ENCODE measurements at regions not wholly inside any gene's neighbourhood (a gene's known extent, or its start where the extent isn't known, plus 50 kb on each side); places are given as distances from the start of the nearest gene placed in this dataset.

GRCh38 chr5:117186751-117187150, 612.1 kb upstream of the SEMA6A start:
- no peaks in the 10 kb centered on the region for H3K4me1 ChIP-seq (ENCODE audit: control insufficient read depth, low read depth, low read length)
- no peak overlapping the region for H3K27ac ChIP-seq (ENCODE audit: low read length)
- no peaks in the 10 kb centered on the region for H3K27me3 ChIP-seq (ENCODE audit: control insufficient read depth, insufficient read depth, low read length)
- H3K36me3 ChIP-seq (ENCODE audit: control insufficient read depth, low read depth, low read length), result no peaks in the 10 kb centered on the region
- no peak overlapping the region for H3K4me3 ChIP-seq (ENCODE audit: low read length)
- H3K9ac ChIP-seq (ENCODE audit: low read length), result no peak overlapping the region
- H3K9me3 ChIP-seq (ENCODE audit: control insufficient read depth, low read depth, low read length), result no peaks in the 10 kb centered on the region

- Histone ChIP-seq H3K4me3 (ENCODE audit: low read length) (no peak overlapping the region), H3K9ac (ENCODE audit: low read length) (no peak overlapping the region), H3K4me1 (ENCODE audit: control insufficient read depth, low read depth, low read length) (no peaks in the 10 kb centered on the region), H3K27ac (ENCODE audit: low read length) (no peak overlapping the region), H3K36me3 (ENCODE audit: control insufficient read depth, low read depth, low read length) (no peaks in the 10 kb centered on the region), H3K9me3 (ENCODE audit: control insufficient read depth, low read depth, low read length) (no peaks in the 10 kb centered on the region), H3K27me3 (ENCODE audit: control insufficient read depth, insufficient read depth, low read length) (no peaks in the 10 kb centered on the region)
Observed at GRCh38 chr5:117183326-117183725, 608.7 kb upstream of the SEMA6A start.

- no peaks in the 10 kb centered on the region for H3K9me3 ChIP-seq (ENCODE audit: control insufficient read depth, low read depth, low read length)
- no peak overlapping the region for H3K27ac ChIP-seq (ENCODE audit: low read length)
- H3K36me3 ChIP-seq (ENCODE audit: control insufficient read depth, low read depth, low read length), result no peaks in the 10 kb centered on the region
- H3K4me3 ChIP-seq (ENCODE audit: low read length), result no peak overlapping the region
- no peaks in the 10 kb centered on the region for H3K4me1 ChIP-seq (ENCODE audit: control insufficient read depth, low read depth, low read length)
- no peak overlapping the region for H3K9ac ChIP-seq (ENCODE audit: low read length)
- no peaks in the 10 kb centered on the region for H3K27me3 ChIP-seq (ENCODE audit: control insufficient read depth, insufficient read depth, low read length)
Observed at GRCh38 chr5:117182104-117182503, 607.5 kb upstream of the SEMA6A start.

GRCh38 chr5:117177302-117177701, 602.7 kb upstream of the SEMA6A start:
- H3K27me3 ChIP-seq (ENCODE audit: control insufficient read depth, insufficient read depth, low read length), result no peaks in the 10 kb centered on the region
- no peak overlapping the region for H3K27ac ChIP-seq (ENCODE audit: low read length)
- no peak overlapping the region for H3K9ac ChIP-seq (ENCODE audit: low read length)
- no peak overlapping the region for H3K4me3 ChIP-seq (ENCODE audit: low read length)
- H3K9me3 ChIP-seq (ENCODE audit: control insufficient read depth, low read depth, low read length), result no peaks in the 10 kb centered on the region
- H3K4me1 ChIP-seq (ENCODE audit: control insufficient read depth, low read depth, low read length), result no peaks in the 10 kb centered on the region
- no peaks in the 10 kb centered on the region for H3K36me3 ChIP-seq (ENCODE audit: control insufficient read depth, low read depth, low read length)

GRCh38 chr5:117165068-117165467, 590.4 kb upstream of the SEMA6A start:
- Histone ChIP-seq H3K9me3 (ENCODE audit: control insufficient read depth, low read depth, low read length) (no peaks in the 10 kb centered on the region), H3K36me3 (ENCODE audit: control insufficient read depth, low read depth, low read length) (no peaks in the 10 kb centered on the region), H3K27me3 (ENCODE audit: control insufficient read depth, insufficient read depth, low read length) (no peaks in the 10 kb centered on the region), H3K4me1 (ENCODE audit: control insufficient read depth, low read depth, low read length) (peaks cover 10% of the 10 kb centered on the region), H3K4me3 (ENCODE audit: low read length) (no peak overlapping the region), H3K27ac (ENCODE audit: low read length) (no peak overlapping the region), H3K9ac (ENCODE audit: low read length) (no peak overlapping the region)

- peaks cover 19% of the 10 kb centered on the region for H3K4me1 ChIP-seq (ENCODE audit: control insufficient read depth, low read depth, low read length)
Observed at GRCh38 chr5:117161718-117162335, 587.2 kb upstream of the SEMA6A start.

GRCh38 chr5:117160391-117160790, 585.8 kb upstream of the SEMA6A start:
- Histone ChIP-seq H3K9me3 (ENCODE audit: control insufficient read depth, low read depth, low read length) (no peaks in the 10 kb centered on the region), H3K4me3 (ENCODE audit: low read length) (no peak overlapping the region), H3K9ac (ENCODE audit: low read length) (no peak overlapping the region), H3K27ac (ENCODE audit: low read length) (no peak overlapping the region), H3K36me3 (ENCODE audit: control insufficient read depth, low read depth, low read length) (no peaks in the 10 kb centered on the region), H3K4me1 (ENCODE audit: control insufficient read depth, low read depth, low read length) (peaks cover 14% of the 10 kb centered on the region), H3K27me3 (ENCODE audit: control insufficient read depth, insufficient read depth, low read length) (no peaks in the 10 kb centered on the region)

More at GRCh38 chr5:117161718-117162335, 587.2 kb upstream of the SEMA6A start:
- Histone ChIP-seq H3K4me3 (ENCODE audit: low read length) (no peak overlapping the region), H3K9ac (ENCODE audit: low read length) (no peak overlapping the region), H3K27ac (ENCODE audit: low read length) (no peak overlapping the region), H3K36me3 (ENCODE audit: control insufficient read depth, low read depth, low read length) (no peaks in the 10 kb centered on the region), H3K27me3 (ENCODE audit: control insufficient read depth, insufficient read depth, low read length) (no peaks in the 10 kb centered on the region), H3K9me3 (ENCODE audit: control insufficient read depth, low read depth, low read length) (no peaks in the 10 kb centered on the region)

GRCh38 chr5:117149312-117149711, 574.7 kb upstream of the SEMA6A start:
- no peaks in the 10 kb centered on the region for H3K36me3 ChIP-seq (ENCODE audit: control insufficient read depth, low read depth, low read length)
- H3K27me3 ChIP-seq (ENCODE audit: control insufficient read depth, insufficient read depth, low read length), result no peaks in the 10 kb centered on the region
- no peak overlapping the region for H3K27ac ChIP-seq (ENCODE audit: low read length)
- H3K4me3 ChIP-seq (ENCODE audit: low read length), result no peak overlapping the region
- no peaks in the 10 kb centered on the region for H3K9me3 ChIP-seq (ENCODE audit: control insufficient read depth, low read depth, low read length)
- H3K9ac ChIP-seq (ENCODE audit: low read length), result no peak overlapping the region
- H3K4me1 ChIP-seq (ENCODE audit: control insufficient read depth, low read depth, low read length), result no peaks in the 10 kb centered on the region

GRCh38 chr5:117144086-117144485, 569.5 kb upstream of the SEMA6A start:
- no peak overlapping the region for H3K4me3 ChIP-seq (ENCODE audit: low read length)
- no peaks in the 10 kb centered on the region for H3K36me3 ChIP-seq (ENCODE audit: control insufficient read depth, low read depth, low read length)
- no peaks in the 10 kb centered on the region for H3K4me1 ChIP-seq (ENCODE audit: control insufficient read depth, low read depth, low read length)
- H3K9me3 ChIP-seq (ENCODE audit: control insufficient read depth, low read depth, low read length), result no peaks in the 10 kb centered on the region
- no peaks in the 10 kb centered on the region for H3K27me3 ChIP-seq (ENCODE audit: control insufficient read depth, insufficient read depth, low read length)
- H3K9ac ChIP-seq (ENCODE audit: low read length), result no peak overlapping the region
- no peak overlapping the region for H3K27ac ChIP-seq (ENCODE audit: low read length)

- Histone ChIP-seq H3K27me3 (ENCODE audit: control insufficient read depth, insufficient read depth, low read length) (no peaks in the 10 kb centered on the region), H3K27ac (ENCODE audit: low read length) (no peak overlapping the region), H3K4me1 (ENCODE audit: control insufficient read depth, low read depth, low read length) (no peaks in the 10 kb centered on the region), H3K9ac (ENCODE audit: low read length) (no peak overlapping the region), H3K4me3 (ENCODE audit: low read length) (no peak overlapping the region), H3K36me3 (ENCODE audit: control insufficient read depth, low read depth, low read length) (no peaks in the 10 kb centered on the region), H3K9me3 (ENCODE audit: control insufficient read depth, low read depth, low read length) (no peaks in the 10 kb centered on the region)
Observed at GRCh38 chr5:117143406-117143805, 568.8 kb upstream of the SEMA6A start.

- H3K9me3 ChIP-seq (ENCODE audit: control insufficient read depth, low read depth, low read length), result no peaks in the 10 kb centered on the region
- H3K4me1 ChIP-seq (ENCODE audit: control insufficient read depth, low read depth, low read length), result no peaks in the 10 kb centered on the region
- no peaks in the 10 kb centered on the region for H3K27me3 ChIP-seq (ENCODE audit: control insufficient read depth, insufficient read depth, low read length)
- no peak overlapping the region for H3K4me3 ChIP-seq (ENCODE audit: low read length)
- H3K9ac ChIP-seq (ENCODE audit: low read length), result no peak overlapping the region
- no peak overlapping the region for H3K27ac ChIP-seq (ENCODE audit: low read length)
- no peaks in the 10 kb centered on the region for H3K36me3 ChIP-seq (ENCODE audit: control insufficient read depth, low read depth, low read length)
Observed at GRCh38 chr5:117138523-117138922, 563.9 kb upstream of the SEMA6A start.

- no peak overlapping the region for H3K9ac ChIP-seq (ENCODE audit: low read length)
- H3K4me3 ChIP-seq (ENCODE audit: low read length), result no peak overlapping the region
- no peaks in the 10 kb centered on the region for H3K9me3 ChIP-seq (ENCODE audit: control insufficient read depth, low read depth, low read length)
- H3K27me3 ChIP-seq (ENCODE audit: control insufficient read depth, insufficient read depth, low read length), result no peaks in the 10 kb centered on the region
- no peak overlapping the region for H3K27ac ChIP-seq (ENCODE audit: low read length)
- no peaks in the 10 kb centered on the region for H3K36me3 ChIP-seq (ENCODE audit: control insufficient read depth, low read depth, low read length)
- no peaks in the 10 kb centered on the region for H3K4me1 ChIP-seq (ENCODE audit: control insufficient read depth, low read depth, low read length)
Observed at GRCh38 chr5:117135851-117136250, 561.2 kb upstream of the SEMA6A start.
